ENCODE measurements at regions not wholly inside any gene's neighbourhood (a gene's known extent, or its start where the extent isn't known, plus 50 kb on each side); places are given as distances from the start of the nearest gene placed in this dataset.

- no peak overlapping the region for H3K27ac Mint-ChIP-seq (ENCODE audit: unreplicated experiment)
- H3K4me3 Mint-ChIP-seq (ENCODE audit: low read depth, unreplicated experiment), result no peak overlapping the region
- intact Hi-C loops (cut with micrococcal nuclease; ENCODE audit: unreplicated experiment), result no loop called here
- CTCF ChIA-PET, result interaction anchor here (0.5 kb wide), 1 partner anchor 31 kb away, joined by 5 read pairs; no protein-coding TSS in a partner anchor
- H3K27me3 Mint-ChIP-seq (ENCODE audit: unreplicated experiment), result peaks cover 73% of the 10 kb centered on the region
- peaks cover 5% of the 10 kb centered on the region for H3K36me3 Mint-ChIP-seq (ENCODE audit: insufficient read depth, unreplicated experiment)
- DNase-seq, result no peak
- no peak for TF ChIP-seq CTCF (IDR thresholded peaks at IDR 0.05; ENCODE audit: unreplicated experiment)
- H3K9me3 Mint-ChIP-seq (ENCODE audit: low read depth, unreplicated experiment), result no peaks in the 10 kb centered on the region
- BruUV-seq (replicated peaks), result no TSS peak
- H3K4me1 Mint-ChIP-seq (ENCODE audit: low read depth, unreplicated experiment), result peaks cover 8% of the 10 kb centered on the region
Measured at GRCh38 chr15:69612112-69612511, 159.5 kb downstream of the RPLP1 start.

DNA sequence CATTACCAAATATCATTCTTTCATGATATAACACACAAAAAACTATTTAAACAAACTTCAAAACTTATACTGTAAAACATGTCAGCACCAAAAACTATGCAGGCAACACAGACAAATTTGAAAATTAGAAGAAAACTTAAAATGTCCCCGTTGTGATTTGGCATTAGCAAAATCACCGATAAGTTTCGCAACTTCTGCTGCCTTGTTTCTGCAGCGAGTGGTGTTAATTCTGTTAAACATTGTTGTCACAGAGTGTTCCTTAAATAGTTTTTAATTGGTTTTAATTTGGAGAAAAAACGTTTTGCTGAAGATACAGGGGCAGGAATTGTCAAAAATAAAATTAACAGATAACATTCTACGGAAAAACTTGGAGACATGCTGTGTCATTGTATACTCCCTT lies 160.6 kb downstream of the RPLP1 start:
- CTCF ChIA-PET, result no interaction called here
- BruUV-seq (replicated peaks), result no TSS peak
- peaks cover 8% of the 10 kb centered on the region for H3K4me1 Mint-ChIP-seq (ENCODE audit: low read depth, unreplicated experiment)

DNA sequence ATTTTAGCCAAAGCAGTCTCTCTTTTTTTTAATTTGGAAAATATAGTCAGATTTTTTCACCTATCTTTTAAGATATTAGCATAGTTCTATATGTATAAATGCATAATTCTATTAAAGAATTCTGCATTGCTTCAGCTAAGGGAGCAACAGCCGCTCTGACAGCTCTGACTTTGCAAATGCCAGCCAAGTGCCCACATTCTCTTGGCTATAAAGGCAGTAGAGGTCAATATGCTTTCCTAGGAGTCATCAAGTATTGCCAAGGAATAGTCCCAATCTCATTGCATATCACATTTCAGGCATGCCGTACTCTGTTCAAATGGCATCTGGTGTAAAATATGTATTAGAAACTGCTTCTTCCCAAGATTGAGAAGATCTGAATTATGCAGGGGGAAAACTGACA lies 161.4 kb downstream of the RPLP1 start:
- peaks cover 4% of the 10 kb centered on the region for H3K36me3 Mint-ChIP-seq (ENCODE audit: insufficient read depth, unreplicated experiment)
- no peak for TF ChIP-seq CTCF (IDR thresholded peaks at IDR 0.05; ENCODE audit: unreplicated experiment)
- no peak overlapping the region for H3K4me3 Mint-ChIP-seq (ENCODE audit: low read depth, unreplicated experiment)
- CTCF ChIA-PET, result no interaction called here
- BruUV-seq (replicated peaks), result no TSS peak
- no peak overlapping the region for H3K27ac Mint-ChIP-seq (ENCODE audit: unreplicated experiment)
- H3K9me3 Mint-ChIP-seq (ENCODE audit: low read depth, unreplicated experiment), result no peaks in the 10 kb centered on the region
- DNase-seq, result no peak
- intact Hi-C loops (cut with micrococcal nuclease; ENCODE audit: unreplicated experiment), result no loop called here
- peaks cover 5% of the 10 kb centered on the region for H3K4me1 Mint-ChIP-seq (ENCODE audit: low read depth, unreplicated experiment)
- H3K27me3 Mint-ChIP-seq (ENCODE audit: unreplicated experiment), result peaks cover 67% of the 10 kb centered on the region

More for the DNA sequence above, 160.6 kb downstream of the RPLP1 start:
- intact Hi-C loops (cut with micrococcal nuclease; ENCODE audit: unreplicated experiment), result no loop called here
- DNase-seq, result no peak
- Mint-ChIP-seq H3K36me3 (ENCODE audit: insufficient read depth, unreplicated experiment) (peaks cover 5% of the 10 kb centered on the region), H3K27ac (ENCODE audit: unreplicated experiment) (no peak overlapping the region), H3K9me3 (ENCODE audit: low read depth, unreplicated experiment) (no peaks in the 10 kb centered on the region), H3K27me3 (ENCODE audit: unreplicated experiment) (peaks cover 67% of the 10 kb centered on the region), H3K4me3 (ENCODE audit: low read depth, unreplicated experiment) (no peak overlapping the region)
- TF ChIP-seq CTCF (IDR thresholded peaks at IDR 0.05; ENCODE audit: unreplicated experiment), result no peak

DNA sequence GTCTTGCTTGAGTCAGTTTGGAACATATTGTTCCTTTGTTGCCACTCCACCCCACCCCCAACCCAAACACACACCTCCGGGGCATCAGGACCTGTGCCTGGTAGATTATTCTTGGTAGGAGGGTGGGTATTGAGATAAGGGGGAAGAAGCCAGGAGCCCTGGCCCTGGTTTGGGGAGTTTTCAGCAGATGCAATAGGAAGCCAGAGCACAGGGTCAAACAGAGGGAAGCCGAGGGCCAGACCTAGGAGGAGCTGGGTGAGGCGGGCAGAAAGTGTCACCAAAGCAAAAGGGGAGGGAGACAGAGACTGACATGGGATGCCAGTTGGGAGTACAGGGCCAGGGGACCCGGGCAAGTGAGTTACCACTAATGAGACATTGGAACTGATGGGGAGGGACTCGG lies 163.1 kb downstream of the RPLP1 start:
- Mint-ChIP-seq H3K4me1 (ENCODE audit: low read depth, unreplicated experiment) (no peaks in the 10 kb centered on the region), H3K27ac (ENCODE audit: unreplicated experiment) (no peak overlapping the region), H3K4me3 (ENCODE audit: low read depth, unreplicated experiment) (no peak overlapping the region), H3K9me3 (ENCODE audit: low read depth, unreplicated experiment) (no peaks in the 10 kb centered on the region), H3K36me3 (ENCODE audit: insufficient read depth, unreplicated experiment) (no peaks in the 10 kb centered on the region), H3K27me3 (ENCODE audit: unreplicated experiment) (peaks cover 67% of the 10 kb centered on the region)
- DNase-seq, result no peak
- no peak for TF ChIP-seq CTCF (IDR thresholded peaks at IDR 0.05; ENCODE audit: unreplicated experiment)
- no TSS peak for BruUV-seq (replicated peaks)
- CTCF ChIA-PET, result no interaction called here
- intact Hi-C loops (cut with micrococcal nuclease; ENCODE audit: unreplicated experiment), result no loop called here

All from Calu3 (cell line).